ENCODE measurements at regions not wholly inside any gene's neighbourhood (a gene's known extent, or its start where the extent isn't known, plus 50 kb on each side); places are given as distances from the start of the nearest gene placed in this dataset.

DNA sequence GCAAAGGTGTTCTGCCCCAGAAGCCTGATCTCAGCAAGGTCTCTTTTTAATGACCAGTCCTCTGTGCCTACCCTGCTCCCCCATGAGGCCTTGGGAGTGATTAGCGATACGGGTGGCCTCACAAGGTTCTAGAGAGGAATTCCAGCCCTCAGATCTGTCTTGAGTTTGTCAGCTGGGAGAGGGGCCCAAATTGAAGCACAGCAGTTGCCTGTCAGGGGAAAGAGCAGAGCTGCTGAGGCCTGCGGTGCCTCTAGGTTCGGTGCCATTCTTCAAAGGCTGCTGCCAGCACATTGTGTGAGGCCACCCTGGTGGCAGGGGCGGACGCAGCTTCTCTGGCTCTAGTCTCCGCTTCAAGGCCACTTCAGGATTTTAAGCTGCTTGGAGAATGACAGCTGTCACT is 85.7 kb upstream of the GRIA1 start:
- TF ChIP-seq, protein P1, sequence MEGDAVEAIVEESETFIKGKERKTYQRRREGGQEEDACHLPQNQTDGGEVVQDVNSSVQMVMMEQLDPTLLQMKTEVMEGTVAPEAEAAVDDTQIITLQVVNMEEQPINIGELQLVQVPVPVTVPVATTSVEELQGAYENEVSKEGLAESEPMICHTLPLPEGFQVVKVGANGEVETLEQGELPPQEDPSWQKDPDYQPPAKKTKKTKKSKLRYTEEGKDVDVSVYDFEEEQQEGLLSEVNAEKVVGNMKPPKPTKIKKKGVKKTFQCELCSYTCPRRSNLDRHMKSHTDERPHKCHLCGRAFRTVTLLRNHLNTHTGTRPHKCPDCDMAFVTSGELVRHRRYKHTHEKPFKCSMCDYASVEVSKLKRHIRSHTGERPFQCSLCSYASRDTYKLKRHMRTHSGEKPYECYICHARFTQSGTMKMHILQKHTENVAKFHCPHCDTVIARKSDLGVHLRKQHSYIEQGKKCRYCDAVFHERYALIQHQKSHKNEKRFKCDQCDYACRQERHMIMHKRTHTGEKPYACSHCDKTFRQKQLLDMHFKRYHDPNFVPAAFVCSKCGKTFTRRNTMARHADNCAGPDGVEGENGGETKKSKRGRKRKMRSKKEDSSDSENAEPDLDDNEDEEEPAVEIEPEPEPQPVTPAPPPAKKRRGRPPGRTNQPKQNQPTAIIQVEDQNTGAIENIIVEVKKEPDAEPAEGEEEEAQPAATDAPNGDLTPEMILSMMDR (IDR thresholded peaks at IDR 0.05; ENCODE audit: insufficient read depth, low read depth, low read length, missing control alignments): no peak
- no peak for DNase-seq (ENCODE audit: low read depth)
- H3K4me3 ChIP-seq (ENCODE audit: low read depth, low read length): no peak overlapping the region

DNA sequence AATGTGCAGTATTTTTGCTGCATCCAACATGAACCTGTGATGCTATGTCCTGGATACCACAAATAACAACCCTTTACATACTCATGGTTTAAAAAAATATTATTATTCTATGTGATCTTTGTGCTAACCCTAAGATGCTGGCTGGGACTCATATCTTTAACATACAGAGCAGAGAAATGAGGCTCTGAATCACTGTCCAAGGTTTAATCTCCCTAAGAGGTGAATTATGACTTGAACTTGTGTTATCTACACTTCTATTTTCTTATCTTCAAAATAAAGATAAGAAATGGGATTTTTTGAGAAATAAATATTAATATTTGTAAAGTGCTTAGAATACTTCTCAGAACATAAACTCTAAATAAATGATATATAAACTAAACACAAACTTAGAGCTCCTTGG is 68.8 kb upstream of the GRIA1 start:
- TF ChIP-seq, protein P1 (IDR thresholded peaks at IDR 0.05; ENCODE audit: insufficient read depth, low read depth, low read length, missing control alignments): no peak
- no peak for DNase-seq (ENCODE audit: low read depth)
- H3K4me3 ChIP-seq (ENCODE audit: low read depth, low read length): no peak overlapping the region

DNA sequence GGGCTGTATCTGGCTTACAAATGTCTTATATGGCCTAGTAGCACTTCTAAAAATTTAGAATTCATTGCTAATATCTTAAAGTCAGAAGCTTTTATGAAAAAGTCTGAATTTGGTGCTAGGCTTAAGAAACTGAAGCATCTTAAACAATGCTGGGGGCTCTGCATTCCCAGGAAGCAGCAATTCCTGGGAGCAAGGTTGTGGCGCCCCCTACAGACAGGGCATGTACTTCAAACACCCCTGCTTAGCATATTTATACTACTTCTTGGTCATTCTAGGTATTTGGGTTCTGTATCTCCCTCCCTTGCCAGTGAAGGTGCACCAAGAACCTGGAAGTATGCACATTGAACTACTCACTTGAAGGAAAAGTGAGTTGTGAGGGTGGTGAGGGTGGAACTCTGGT is 64.6 kb upstream of the GRIA1 start:
- peak; percentile 12 for DNase-seq (ENCODE audit: low read depth)
- H3K4me3 ChIP-seq (ENCODE audit: low read depth, low read length): no peak overlapping the region
- TF ChIP-seq, protein P1 (IDR thresholded peaks at IDR 0.05; ENCODE audit: insufficient read depth, low read depth, low read length, missing control alignments): peak; percentile 26

DNA sequence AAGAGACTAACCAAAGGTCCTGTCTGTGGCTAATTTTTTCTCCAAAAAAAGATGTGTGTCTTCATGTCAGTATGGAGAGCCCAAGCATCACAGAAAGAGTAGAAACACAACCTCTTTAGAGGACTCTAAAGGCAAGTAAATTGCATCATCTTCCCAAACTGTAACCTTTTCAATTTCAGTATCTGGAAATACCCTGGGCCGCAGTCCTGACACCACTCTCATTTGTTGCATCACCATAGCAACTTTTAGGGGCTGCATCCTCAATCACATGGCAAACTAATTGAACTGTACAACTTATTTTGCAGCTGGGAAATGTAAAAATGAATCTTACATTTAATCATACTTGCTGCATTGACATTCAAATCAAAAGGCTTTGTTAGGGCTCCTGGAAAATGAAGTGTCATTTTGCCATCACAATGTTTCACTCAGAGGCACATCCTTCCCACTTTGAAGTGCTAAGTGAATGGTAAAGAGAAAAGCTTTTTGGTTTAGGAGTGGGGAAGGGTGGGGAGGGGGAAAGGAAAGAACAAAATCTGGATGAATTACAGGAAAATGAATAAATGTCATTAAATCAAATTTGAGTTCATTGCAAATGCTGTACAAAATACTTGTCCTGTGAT is 60.6 kb upstream of the GRIA1 start:
- TF ChIP-seq, protein P1 (IDR thresholded peaks at IDR 0.05; ENCODE audit: insufficient read depth, low read depth, low read length, missing control alignments): no peak
- no peak overlapping the region for H3K4me3 ChIP-seq (ENCODE audit: low read depth, low read length)
- peak; percentile 35 for DNase-seq (ENCODE audit: low read depth)

DNA sequence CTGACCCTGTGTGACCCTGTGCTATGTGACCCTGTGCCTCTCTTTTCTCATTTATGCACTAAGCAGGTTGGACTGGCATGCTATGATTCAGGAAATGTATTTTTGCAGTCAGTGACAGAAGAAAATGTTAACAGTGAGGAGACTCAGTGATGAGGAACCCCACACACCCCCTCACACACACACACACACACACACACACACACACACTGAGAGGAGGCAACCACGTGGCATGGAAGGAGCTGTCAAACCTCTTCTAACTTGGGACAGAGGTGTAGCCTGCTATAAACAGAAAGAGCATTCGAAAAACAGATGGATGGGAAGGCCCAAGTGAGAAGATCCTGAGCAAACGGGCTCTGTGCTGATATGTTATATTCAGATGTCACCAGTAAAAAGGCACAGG is 57.9 kb upstream of the GRIA1 start:
- TF ChIP-seq, protein P1 (IDR thresholded peaks at IDR 0.05; ENCODE audit: insufficient read depth, low read depth, low read length, missing control alignments): no peak
- no peak for DNase-seq (ENCODE audit: low read depth)
- H3K4me3 ChIP-seq (ENCODE audit: low read depth, low read length): no peak overlapping the region

DNA sequence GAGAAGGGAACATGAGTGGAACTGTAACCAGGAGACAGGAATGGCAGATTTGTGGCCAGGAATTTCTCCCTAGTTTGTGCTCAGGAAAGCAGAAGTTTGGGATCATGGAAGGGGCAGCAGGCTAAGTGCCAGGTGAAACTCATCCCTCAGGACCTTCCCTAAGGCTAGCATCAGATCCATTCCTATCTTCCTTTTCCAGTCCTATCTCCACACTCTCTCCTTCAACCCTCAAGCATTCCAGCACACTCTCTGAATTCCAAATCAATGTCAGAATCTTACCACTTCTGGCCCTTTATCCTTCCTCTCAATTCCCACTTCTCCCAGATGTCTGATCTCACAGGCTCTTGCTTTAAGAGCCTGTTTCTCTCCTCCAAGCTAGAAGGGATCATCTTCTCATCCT is 53.2 kb upstream of the GRIA1 start:
- TF ChIP-seq, protein P1 (IDR thresholded peaks at IDR 0.05; ENCODE audit: insufficient read depth, low read depth, low read length, missing control alignments): no peak
- no peak for DNase-seq (ENCODE audit: low read depth)

DNA sequence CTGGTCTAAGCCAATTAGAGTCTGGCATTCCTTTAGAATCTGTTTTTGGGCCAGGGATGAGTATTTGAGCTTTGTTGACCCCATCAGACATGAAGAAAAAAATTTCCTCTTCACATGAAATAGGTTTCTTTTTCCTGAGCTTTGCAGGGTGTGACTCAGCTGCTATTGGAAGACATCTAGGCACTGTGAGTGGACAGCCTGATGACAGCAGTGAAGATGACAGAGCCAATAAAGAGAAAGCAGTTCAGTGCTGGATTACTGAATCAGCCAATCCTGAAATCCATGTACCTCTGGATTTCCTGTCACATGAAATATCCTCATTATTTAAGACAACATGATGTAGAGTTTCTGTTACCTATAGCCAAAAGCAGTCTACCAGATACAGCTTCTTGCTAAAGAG is 51.3 kb upstream of the GRIA1 start:
- DNase-seq (ENCODE audit: low read depth): no peak
- TF ChIP-seq, protein P1 (IDR thresholded peaks at IDR 0.05; ENCODE audit: insufficient read depth, low read depth, low read length, missing control alignments): no peak
- H3K4me3 ChIP-seq (ENCODE audit: low read depth, low read length): no peak overlapping the region

More for the DNA sequence above, 53.2 kb upstream of the GRIA1 start:
- H3K4me3 ChIP-seq (ENCODE audit: low read depth, low read length): no peak overlapping the region

Measured in GM12865 (cell line).